K562 (cell line): ENCODE measurements at regions not wholly inside any gene's neighbourhood (a gene's known extent, or its start where the extent isn't known, plus 50 kb on each side); places are given as distances from the start of the nearest gene placed in this dataset.
A peak's percentile ranks its signal among the peaks of the same experiment; 100 is the strongest.

Experiments used
- ATAC-seq: fragments of 200-7000 bp; cut with Tn5 transposase; 3 replicates; pipeline ENCODE4 v1.9.1; 2020; ENCODE audit warnings: moderate library complexity
- BruUV-seq: library from RNA; stranded (reverse); fragments of 400-500 nt; replicated peaks from 2 replicates; lab custom pipeline; 2021; lab: Mats Ljungman, UMichigan
- CTCF ChIA-PET: fragments of 300-600 bp; formaldehyde crosslinking; extraction: SDS; loops from one replicate; lab custom pipeline; 2021; ENCODE audit warnings: low intra/inter-chr PET ratio; lab: Yijun Ruan, JAX
- POLR2A ChIA-PET: fragments of 300-600, 350-650 bp; sonication (Branson Sonifier 250); formaldehyde crosslinking; extraction: SDS; loops from one replicate; lab custom pipeline; 2021; ENCODE audit warnings: antibody characterized with exemption, inconsistent platforms; lab: Yijun Ruan, JAX
- DNase-seq, 4 experiments: peaks; one replicate each; pipeline versions ENCODE4 v3.0.0 to v3.0.0-alpha.2; 2011 to 2018; ENCODE audit warnings: low spot score in 3 of 4, mixed read lengths in 3 of 4; ENCODE audit errors: extremely low read depth in 1 of 4
- FAIRE-seq: peaks from 2 replicates; lab custom pipeline; 2011; peaks lifted over from hg19 to GRCh38; lab: Jason Lieb, UNC
- H2AFZ ChIP-seq: 2 replicates; pipeline ENCODE4 v1.6.0; 2011; ENCODE audit warnings: low read depth, low read length, control low read depth, inconsistent platforms
- H3K27ac ChIP-seq: fragments of 200-600 bp; 3 replicates; pipeline ENCODE4 v1.8.0; 2011; ENCODE audit warnings: low read depth, mild to moderate bottlenecking, control low read depth, inconsistent platforms, low read length, moderate library complexity, mixed read lengths; ENCODE audit errors: extremely low read depth
- H3K27me3 ChIP-seq, 2 experiments: fragments of 300-600 bp in 1 of 2; 2 replicates in 1 of 2; 3 replicates in 1 of 2; pipeline versions ENCODE4 v1.6.0 to v1.8.0; 2011; ENCODE audit warnings: inconsistent platforms in 2 of 2, low read length in 2 of 2, mild to moderate bottlenecking in 1 of 2, mixed read lengths in 1 of 2, moderate library complexity in 1 of 2; ENCODE audit not compliant: control insufficient read depth in 2 of 2, insufficient read depth in 2 of 2
- H3K36me3 ChIP-seq: fragments of 300-600 bp; 3 replicates; pipeline ENCODE4 v1.8.0; 2011; ENCODE audit warnings: mild to moderate bottlenecking, low read length, inconsistent platforms; ENCODE audit not compliant: control insufficient read depth, insufficient read depth
- H3K4me1 ChIP-seq, 2 experiments: fragments of 200-600 bp in 1 of 2; replicated peaks in 1 of 2; 2 replicates in 1 of 2; 3 replicates in 1 of 2; pipeline versions ENCODE4 v1.5.1 to v1.8.0; 2011; ENCODE audit warnings: inconsistent platforms in 2 of 2, low read length in 2 of 2, mild to moderate bottlenecking in 1 of 2, mixed read lengths in 1 of 2, moderate library complexity in 1 of 2; ENCODE audit not compliant: control insufficient read depth in 2 of 2, insufficient read depth in 2 of 2
- H3K4me2 ChIP-seq: 2 replicates; pipeline ENCODE4 v1.6.1; 2011; ENCODE audit warnings: low read length, control low read depth, inconsistent platforms, mixed read lengths; ENCODE audit not compliant: insufficient read depth
- H3K4me3 ChIP-seq: fragments of 200-600 bp; sonication (generic), shearing (Covaris generic); 2 replicates; pipeline ENCODE4 v1.5.1; 2016; ENCODE audit warnings: control low read depth, inconsistent platforms
- H3K79me2 ChIP-seq: fragments of 200-600 bp; 3 replicates; pipeline ENCODE4 v1.8.0; 2011; ENCODE audit warnings: low read length, inconsistent platforms; ENCODE audit not compliant: control insufficient read depth, insufficient read depth
- H3K9ac ChIP-seq, 2 experiments: 2 replicates each; pipeline versions ENCODE4 v1.6.0 to v1.6.1; 2011; ENCODE audit warnings: low read depth in 2 of 2, low read length in 2 of 2, control low read depth in 1 of 2, inconsistent platforms in 1 of 2, mild to moderate bottlenecking in 1 of 2, mixed read lengths in 1 of 2; ENCODE audit not compliant: insufficient read depth in 1 of 2
- H3K9me1 ChIP-seq: one replicate; pipeline ENCODE4 v1.6.0; 2011; ENCODE audit warnings: inconsistent platforms, mild to moderate bottlenecking, low read length, moderate library complexity; ENCODE audit not compliant: control insufficient read depth, insufficient read depth
- H3K9me3 ChIP-seq: replicated peaks from 2 replicates; pipeline ENCODE4 v1.5.1; 2011; ENCODE audit warnings: low read depth, low read length, inconsistent platforms; ENCODE audit not compliant: control insufficient read depth, insufficient read depth
- H4K20me1 ChIP-seq: replicated peaks from 2 replicates; pipeline ENCODE4 v1.6.1; 2011; ENCODE audit warnings: low read length, inconsistent platforms, mixed read lengths; ENCODE audit not compliant: control insufficient read depth, insufficient read depth
- HMGXB4 ChIP-seq: sonication (generic); formaldehyde crosslinking; IDR thresholded peaks from 2 replicates; pipeline ENCODE4 v1.8.1; 2023; ENCODE audit warnings: mild to moderate bottlenecking, missing genetic modification reagents
- HNRNPH1 ChIP-seq: fragments of 200-400 bp; formaldehyde crosslinking; optimal IDR thresholded peaks from 2 replicates; pipeline ENCODE3; 2017; ENCODE audit warnings: low read depth, mild to moderate bottlenecking, low read length, moderate library complexity
- MCM2 ChIP-seq: fragments of 450-650 bp; IDR thresholded peaks from 2 replicates; pipeline ENCODE4 v1.6.1; 2017; ENCODE audit warnings: low read depth, mild to moderate bottlenecking
- PRDM10 ChIP-seq: fragments of 450-650 bp; IDR thresholded peaks from 2 replicates; pipeline ENCODE4 v1.6.1; 2018; ENCODE audit not compliant: partially characterized antibody
- RCOR1 ChIP-seq, 2 experiments: IDR thresholded peaks; 2 replicates each; pipeline ENCODE4 v1.6.1; 2012; ENCODE audit warnings: low read depth in 2 of 2, low read length in 2 of 2, borderline replicate concordance in 1 of 2, improper control_type of control experiment in 1 of 2
- SMARCE1 ChIP-seq: fragments of 450-650 bp; IDR thresholded peaks from 2 replicates; pipeline ENCODE4 v1.7.1; 2016; ENCODE audit warnings: mild to moderate bottlenecking
- ZFP91 ChIP-seq: sonication (generic); formaldehyde crosslinking; IDR thresholded peaks from 2 replicates; pipeline ENCODE4 v1.8.0; 2022; ENCODE audit warnings: mild to moderate bottlenecking, missing genetic modification reagents
- ZNF41 ChIP-seq: fragments of 250-450 bp; sonication (Bioruptor Pico); conservative IDR thresholded peaks from 2 replicates; pipeline ENCODE4 v1.4.0; 2020; ENCODE audit warnings: mild to moderate bottlenecking
- WGBS: fragments of 100-300 bp; shearing (Covaris generic); methylation state at CpG from one replicate; pipeline ENCODE4 v1.1.6; 2016; ENCODE audit warnings: low coverage, mixed read lengths; ENCODE audit not compliant: insufficient coverage; ENCODE audit errors: missing lambda C conversion rate; 5-methylcytosine and 5-hydroxymethylcytosine counted together
- in situ Hi-C: fragments of 300-500 bp; cut with MboI; formaldehyde crosslinking; loops from 4 replicates; pipeline ENCODE4 v1.15.0; 2018; ENCODE audit warnings: inconsistent platforms, mixed read lengths
- intact Hi-C: fragments of 100-400 bp; cut with micrococcal nuclease; formaldehyde crosslinking; loops from 2 replicates; pipeline ENCODE4 v1.14.2; 2022

GRCh38 chr17:79371984-79372383 is 238.9 kb downstream of the RBFOX3 start:
- FAIRE-seq = no peak
- no peak overlapping the region for H2AFZ ChIP-seq
- H3K79me2 ChIP-seq = no peaks in the 10 kb centered on the region
- 0 out of 2 replicates have a peak, but pooled peaks cover 8% of the 10 kb centered on the region for H4K20me1 ChIP-seq
- H3K4me2 ChIP-seq = no peak overlapping the region
- H3K9me1 ChIP-seq = no peaks in the 10 kb centered on the region
- POLR2A ChIA-PET = interaction anchor here (0.7 kb wide), 1 partner anchor 16 kb away, joined by 3 read pairs; no protein-coding TSS in a partner anchor
- TF ChIP-seq RCOR1 (IDR thresholded peaks at IDR 0.05; ENCODE audit: borderline replicate concordance in 1 of 2, low read depth in 2 of 2, low read length in 2 of 2) (no peak), MCM2 (no peak), ZFP91 (CRISPR knock-in tag) (no peak), HMGXB4 (CRISPR knock-in tag) (no peak), ZNF41 (CRISPR knock-in tag) (no peak), PRDM10 (peak; percentile 73), HNRNPH1 (no peak), SMARCE1 (no peak)
- CTCF ChIA-PET = no interaction called here
- H3K9ac ChIP-seq = no peak overlapping the region
- 2% methylated on average over 14 of the region's 15 CpGs for WGBS
- no TSS peak for BruUV-seq
- in situ Hi-C loops (no loop called here), intact Hi-C loops (no loop called here)
- no peak for ATAC-seq
- no peak overlapping the region for H3K4me3 ChIP-seq
- H3K4me1 ChIP-seq = 0 out of 5 replicates have a peak, but pooled peaks cover 0 to 4% of the 10 kb centered on the region in 2 experiments
- no peak for DNase-seq
- no peaks in the 10 kb centered on the region for H3K9me3 ChIP-seq
- no peaks in the 10 kb centered on the region for H3K36me3 ChIP-seq
- peaks cover 0 to 40% of the 10 kb centered on the region in 2 experiments; a peak in 3 of 5 replicates for H3K27me3 ChIP-seq
- no peak overlapping the region for H3K27ac ChIP-seq
